WERI-Rb-1 (cell line): ENCODE measurements at regions not wholly inside any gene's neighbourhood (a gene's known extent, or its start where the extent isn't known, plus 50 kb on each side); places are given as distances from the start of the nearest gene placed in this dataset.

ENCODE experiments used
- DNase-seq: peaks from one replicate; pipeline ENCODE4 v3.0.0-alpha.2; 2020
- H3K27ac ChIP-seq: fragments of 250-450 bp; sonication (Bioruptor Pico); 2 replicates; pipeline ENCODE4 v1.5.1; 2020; ENCODE audit warnings: mild to moderate bottlenecking, moderate library complexity
- H3K27me3 ChIP-seq: fragments of 250-450 bp; sonication (Bioruptor Pico); 2 replicates; pipeline ENCODE4 v1.5.1; 2021; ENCODE audit warnings: mild to moderate bottlenecking, low read depth, moderate library complexity; ENCODE audit not compliant: insufficient read depth, severe bottlenecking
- H3K36me3 ChIP-seq: fragments of 250-450 bp; sonication (Bioruptor Pico); 2 replicates; pipeline ENCODE4 v1.5.1; 2020; ENCODE audit warnings: mild to moderate bottlenecking, moderate library complexity
- H3K4me3 ChIP-seq: 2 replicates; pipeline ENCODE4 v1.5.1; 2011; ENCODE audit warnings: low read depth, mild to moderate bottlenecking, control low read depth, low read length
- H3K9me3 ChIP-seq: fragments of 250-450 bp; sonication (Bioruptor Pico); 2 replicates; pipeline ENCODE4 v1.5.1; 2021; ENCODE audit warnings: mild to moderate bottlenecking, moderate library complexity; ENCODE audit not compliant: severe bottlenecking
- TF ChIP-seq, protein P1 (sequence below): IDR thresholded peaks from 2 replicates; pipeline ENCODE4 v1.5.1; 2011; ENCODE audit warnings: low read depth, mild to moderate bottlenecking, control low read depth, inconsistent platforms, low read length

GRCh38 chr4:162891788-162892707, 274.6 kb downstream of the NAF1 start:
- H3K36me3 ChIP-seq: no peaks in the 10 kb centered on the region
- no peak for DNase-seq
- no peak overlapping the region for H3K27ac ChIP-seq
- TF ChIP-seq, protein P1, sequence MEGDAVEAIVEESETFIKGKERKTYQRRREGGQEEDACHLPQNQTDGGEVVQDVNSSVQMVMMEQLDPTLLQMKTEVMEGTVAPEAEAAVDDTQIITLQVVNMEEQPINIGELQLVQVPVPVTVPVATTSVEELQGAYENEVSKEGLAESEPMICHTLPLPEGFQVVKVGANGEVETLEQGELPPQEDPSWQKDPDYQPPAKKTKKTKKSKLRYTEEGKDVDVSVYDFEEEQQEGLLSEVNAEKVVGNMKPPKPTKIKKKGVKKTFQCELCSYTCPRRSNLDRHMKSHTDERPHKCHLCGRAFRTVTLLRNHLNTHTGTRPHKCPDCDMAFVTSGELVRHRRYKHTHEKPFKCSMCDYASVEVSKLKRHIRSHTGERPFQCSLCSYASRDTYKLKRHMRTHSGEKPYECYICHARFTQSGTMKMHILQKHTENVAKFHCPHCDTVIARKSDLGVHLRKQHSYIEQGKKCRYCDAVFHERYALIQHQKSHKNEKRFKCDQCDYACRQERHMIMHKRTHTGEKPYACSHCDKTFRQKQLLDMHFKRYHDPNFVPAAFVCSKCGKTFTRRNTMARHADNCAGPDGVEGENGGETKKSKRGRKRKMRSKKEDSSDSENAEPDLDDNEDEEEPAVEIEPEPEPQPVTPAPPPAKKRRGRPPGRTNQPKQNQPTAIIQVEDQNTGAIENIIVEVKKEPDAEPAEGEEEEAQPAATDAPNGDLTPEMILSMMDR: no peak
- no peak overlapping the region for H3K4me3 ChIP-seq
- H3K9me3 ChIP-seq: no peaks in the 10 kb centered on the region
- H3K27me3 ChIP-seq: no peaks in the 10 kb centered on the region

- Histone ChIP-seq H3K27me3 (no peaks in the 10 kb centered on the region), H3K36me3 (no peaks in the 10 kb centered on the region)
- TF ChIP-seq, protein P1: no peak
Observed at GRCh38 chr4:162878096-162878495, 288.6 kb downstream of the NAF1 start.

GRCh38 chr4:162874748-162875147, 291.9 kb downstream of the NAF1 start:
- Histone ChIP-seq H3K36me3 (no peaks in the 10 kb centered on the region), H3K27me3 (no peaks in the 10 kb centered on the region), H3K4me3 (no peak overlapping the region), H3K9me3 (no peaks in the 10 kb centered on the region), H3K27ac (no peak overlapping the region)
- TF ChIP-seq, protein P1: no peak
- no peak for DNase-seq

More at GRCh38 chr4:162878096-162878495, 288.6 kb downstream of the NAF1 start:
- Histone ChIP-seq H3K9me3 (no peaks in the 10 kb centered on the region), H3K27ac (no peak overlapping the region), H3K4me3 (no peak overlapping the region)
- DNase-seq: no peak

DNA sequence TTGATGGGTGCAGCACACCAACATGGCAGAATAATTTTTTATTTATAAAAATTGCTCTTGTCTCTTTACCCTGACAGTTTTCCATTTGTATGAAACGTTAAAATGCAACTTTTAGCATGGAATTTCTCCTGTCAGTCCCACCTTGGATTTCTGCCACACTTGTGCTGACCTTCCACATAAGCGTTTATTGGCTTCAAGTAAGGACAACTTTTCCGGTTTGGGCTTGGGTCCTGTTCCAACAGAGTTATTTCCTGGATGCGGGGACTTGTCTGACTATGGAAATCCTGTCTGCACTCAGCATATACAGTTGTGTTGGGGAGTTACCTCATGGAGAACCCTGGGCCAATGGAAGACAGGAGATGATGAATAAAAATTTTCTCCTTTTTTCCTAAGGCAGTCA, 294.7 kb downstream of the NAF1 start:
- no peak overlapping the region for H3K27ac ChIP-seq
- no peaks in the 10 kb centered on the region for H3K36me3 ChIP-seq
- no peak for DNase-seq
- H3K4me3 ChIP-seq: no peak overlapping the region
- no peaks in the 10 kb centered on the region for H3K9me3 ChIP-seq
- TF ChIP-seq, protein P1: no peak
- H3K27me3 ChIP-seq: no peaks in the 10 kb centered on the region

DNA sequence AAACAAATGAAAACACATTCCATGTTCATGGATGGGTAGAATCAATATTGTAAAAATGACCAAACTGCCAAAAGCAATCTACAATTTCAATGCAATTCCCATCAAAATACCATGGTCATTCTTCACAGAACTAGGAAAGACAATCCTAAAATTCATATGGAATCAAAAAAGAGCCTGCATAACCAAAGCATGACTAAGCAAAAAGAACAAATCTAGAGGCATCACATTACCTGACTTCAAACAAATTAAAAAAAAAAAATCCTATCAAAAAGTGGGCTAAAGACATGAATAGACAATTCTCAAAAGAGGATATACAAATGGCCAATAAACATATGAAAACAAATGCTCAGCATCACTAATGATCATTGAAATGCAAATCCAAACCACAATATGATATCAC, 297.5 kb downstream of the NAF1 start:
- no peaks in the 10 kb centered on the region for H3K9me3 ChIP-seq
- no peak overlapping the region for H3K27ac ChIP-seq
- no peaks in the 10 kb centered on the region for H3K36me3 ChIP-seq
- DNase-seq: no peak
- no peak overlapping the region for H3K4me3 ChIP-seq
- TF ChIP-seq, protein P1: no peak
- H3K27me3 ChIP-seq: no peaks in the 10 kb centered on the region
